ENCODE measurements at regions not wholly inside any gene's neighbourhood (a gene's known extent, or its start where the extent isn't known, plus 50 kb on each side); places are given as distances from the start of the nearest gene placed in this dataset.

DNA sequence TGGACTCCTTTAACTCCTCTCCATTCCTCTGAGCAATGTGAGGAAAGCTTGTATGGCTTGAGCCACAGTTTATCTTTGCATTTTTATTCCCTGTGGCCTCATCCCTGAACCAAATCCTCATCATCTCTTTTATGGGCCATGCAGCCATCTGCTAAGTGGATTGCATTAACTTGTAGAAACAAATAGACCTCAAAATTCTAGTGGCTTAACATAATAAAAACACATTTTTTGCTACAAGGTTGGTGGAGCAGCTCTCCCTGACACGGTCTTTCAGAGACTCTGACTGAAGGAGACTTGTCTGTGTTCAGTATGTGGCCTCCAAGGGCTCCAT lies 135.3 kb downstream of the RPL22L1 start:
- H3K4me3 ChIP-seq (ENCODE audit: control insufficient read depth in 2 of 3, extremely low read depth in 1 of 3, insufficient read depth in 2 of 3, low read depth in 1 of 3, low read length in 3 of 3): no peak overlapping the region
- H3K27me3 ChIP-seq (ENCODE audit: control insufficient read depth, extremely low read depth, insufficient read depth, low read length): no peaks in the 10 kb centered on the region
- H3K27ac ChIP-seq (ENCODE audit: control insufficient read depth, insufficient read depth, low read length): no peak overlapping the region
- dilution Hi-C loops (cut with MboI; ENCODE audit: extremely low pct_ligation_motif_present, low sequenced_read_pairs): no loop called here
- peaks cover 15% of the 10 kb centered on the region for H3K4me1 ChIP-seq (ENCODE audit: control insufficient read depth, extremely low read depth, insufficient read depth, low read length)
- H2AFZ ChIP-seq (ENCODE audit: control insufficient read depth, low read length): no peak overlapping the region
- DNase-seq (ENCODE audit: low read depth, low spot score): no peak
- no peaks in the 10 kb centered on the region for H4K20me1 ChIP-seq (ENCODE audit: control insufficient read depth, extremely low read depth, insufficient read depth, low read length)
- no peaks in the 10 kb centered on the region for H3K9me1 ChIP-seq (ENCODE audit: control insufficient read depth, extremely low read depth, insufficient read depth, low read length)
- no peaks in the 10 kb centered on the region for H3K9me3 ChIP-seq (ENCODE audit: control insufficient read depth, low read depth, low read length)
- no peak overlapping the region for H3K9ac ChIP-seq (ENCODE audit: control insufficient read depth, extremely low read depth, insufficient read depth, low read length)
- H3K4me2 ChIP-seq (ENCODE audit: control insufficient read depth, extremely low read depth, insufficient read depth, low read depth, low read length): no peak overlapping the region
- no peaks in the 10 kb centered on the region for H3K36me3 ChIP-seq (ENCODE audit: control insufficient read depth in 2 of 2, extremely low read depth in 1 of 2, insufficient read depth in 2 of 2, low read length in 2 of 2)
- TF ChIP-seq EZH2 (IDR thresholded peaks at IDR 0.05; ENCODE audit: low read length): no peak
- TF ChIP-seq, protein P1, sequence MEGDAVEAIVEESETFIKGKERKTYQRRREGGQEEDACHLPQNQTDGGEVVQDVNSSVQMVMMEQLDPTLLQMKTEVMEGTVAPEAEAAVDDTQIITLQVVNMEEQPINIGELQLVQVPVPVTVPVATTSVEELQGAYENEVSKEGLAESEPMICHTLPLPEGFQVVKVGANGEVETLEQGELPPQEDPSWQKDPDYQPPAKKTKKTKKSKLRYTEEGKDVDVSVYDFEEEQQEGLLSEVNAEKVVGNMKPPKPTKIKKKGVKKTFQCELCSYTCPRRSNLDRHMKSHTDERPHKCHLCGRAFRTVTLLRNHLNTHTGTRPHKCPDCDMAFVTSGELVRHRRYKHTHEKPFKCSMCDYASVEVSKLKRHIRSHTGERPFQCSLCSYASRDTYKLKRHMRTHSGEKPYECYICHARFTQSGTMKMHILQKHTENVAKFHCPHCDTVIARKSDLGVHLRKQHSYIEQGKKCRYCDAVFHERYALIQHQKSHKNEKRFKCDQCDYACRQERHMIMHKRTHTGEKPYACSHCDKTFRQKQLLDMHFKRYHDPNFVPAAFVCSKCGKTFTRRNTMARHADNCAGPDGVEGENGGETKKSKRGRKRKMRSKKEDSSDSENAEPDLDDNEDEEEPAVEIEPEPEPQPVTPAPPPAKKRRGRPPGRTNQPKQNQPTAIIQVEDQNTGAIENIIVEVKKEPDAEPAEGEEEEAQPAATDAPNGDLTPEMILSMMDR (optimal IDR thresholded peaks at IDR 0.05 in 1 of 3, IDR thresholded peaks at IDR 0.05 in 1 of 3, conservative IDR thresholded peaks at IDR 0.05 in 1 of 3; ENCODE audit: extremely low read depth in 1 of 3, insufficient read depth in 2 of 3, low read length in 3 of 3): no peak
- no peak for FAIRE-seq
- no peaks in the 10 kb centered on the region for H3K79me2 ChIP-seq (ENCODE audit: control insufficient read depth, insufficient read depth, low read length)

GRCh38 chr3:170734043-170734734 lies 135.8 kb downstream of the RPL22L1 start:
- no peaks in the 10 kb centered on the region for H3K9me3 ChIP-seq (ENCODE audit: control insufficient read depth, low read depth, low read length)
- no peaks in the 10 kb centered on the region for H3K27me3 ChIP-seq (ENCODE audit: control insufficient read depth, extremely low read depth, insufficient read depth, low read length)
- peaks cover 11% of the 10 kb centered on the region for H3K4me1 ChIP-seq (ENCODE audit: control insufficient read depth, extremely low read depth, insufficient read depth, low read length)
- dilution Hi-C loops (cut with MboI; ENCODE audit: extremely low pct_ligation_motif_present, low sequenced_read_pairs): no loop called here
- H3K4me3 ChIP-seq (ENCODE audit: control insufficient read depth in 2 of 3, extremely low read depth in 1 of 3, insufficient read depth in 2 of 3, low read depth in 1 of 3, low read length in 3 of 3): no peak overlapping the region
- no peak overlapping the region for H3K9ac ChIP-seq (ENCODE audit: control insufficient read depth, extremely low read depth, insufficient read depth, low read length)
- no peaks in the 10 kb centered on the region for H4K20me1 ChIP-seq (ENCODE audit: control insufficient read depth, extremely low read depth, insufficient read depth, low read length)
- no peak overlapping the region for H2AFZ ChIP-seq (ENCODE audit: control insufficient read depth, low read length)
- no peak overlapping the region for H3K27ac ChIP-seq (ENCODE audit: control insufficient read depth, insufficient read depth, low read length)
- H3K9me1 ChIP-seq (ENCODE audit: control insufficient read depth, extremely low read depth, insufficient read depth, low read length): no peaks in the 10 kb centered on the region
- H3K79me2 ChIP-seq (ENCODE audit: control insufficient read depth, insufficient read depth, low read length): no peaks in the 10 kb centered on the region
- no peak for DNase-seq (ENCODE audit: low read depth, low spot score)
- no peak overlapping the region for H3K4me2 ChIP-seq (ENCODE audit: control insufficient read depth, extremely low read depth, insufficient read depth, low read depth, low read length)
- no peaks in the 10 kb centered on the region for H3K36me3 ChIP-seq (ENCODE audit: control insufficient read depth in 2 of 2, extremely low read depth in 1 of 2, insufficient read depth in 2 of 2, low read length in 2 of 2)
- no peak for FAIRE-seq
- no peak for TF ChIP-seq EZH2 (IDR thresholded peaks at IDR 0.05; ENCODE audit: low read length)
- TF ChIP-seq, protein P1 (optimal IDR thresholded peaks at IDR 0.05 in 1 of 3, IDR thresholded peaks at IDR 0.05 in 1 of 3, conservative IDR thresholded peaks at IDR 0.05 in 1 of 3; ENCODE audit: extremely low read depth in 1 of 3, insufficient read depth in 2 of 3, low read length in 3 of 3): peak in 1 of 3 experiments; percentile 9
